ENCODE measurements at regions not wholly inside any gene's neighbourhood (a gene's known extent, or its start where the extent isn't known, plus 50 kb on each side); places are given as distances from the start of the nearest gene placed in this dataset.

DNA sequence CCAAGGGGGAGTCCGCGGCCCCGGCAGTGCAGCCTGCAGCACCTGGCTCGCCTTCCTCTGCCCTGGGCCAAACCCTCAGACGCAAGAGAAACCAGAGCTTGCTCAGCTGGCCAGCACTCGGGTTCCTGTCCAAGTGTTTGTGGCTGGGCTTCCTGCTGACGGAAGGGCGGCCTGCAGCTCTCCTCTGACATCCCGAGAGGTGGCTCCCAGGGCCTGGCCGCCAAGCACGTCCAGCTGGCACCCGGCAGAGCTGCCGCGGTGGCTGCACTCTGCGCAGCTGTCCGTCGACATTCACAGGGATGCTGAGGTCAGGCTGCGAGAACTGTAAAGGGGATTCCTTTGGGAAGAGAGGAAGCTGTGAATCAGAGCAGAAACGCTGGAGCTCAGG, 85.6 kb downstream of the CPN2 start:
- no peaks in the 10 kb centered on the region for H3K9me3 Mint-ChIP-seq
- CTCF ChIA-PET, result no interaction called here
- H3K4me3 Mint-ChIP-seq, result no peak overlapping the region
- peaks cover 14% of the 10 kb centered on the region for H3K4me1 Mint-ChIP-seq
- POLR2A ChIA-PET, result interaction anchor here (0.5 kb wide), 1 partner anchor 162 kb away, joined by 3 read pairs; no protein-coding TSS in a partner anchor
- no peak for TF ChIP-seq CTCF (IDR thresholded peaks at IDR 0.05)
- intact Hi-C loops (cut with micrococcal nuclease), result no loop called here
- ATAC-seq (ENCODE audit: low read depth) (no peak), DNase-seq (no peak)
- H3K36me3 Mint-ChIP-seq (ENCODE audit: low read depth), result no peaks in the 10 kb centered on the region
- H3K27me3 Mint-ChIP-seq, result peaks cover 32% of the 10 kb centered on the region
- no peak overlapping the region for H3K27ac Mint-ChIP-seq

GRCh38 chr3:194265996-194266964, 84.8 kb downstream of the CPN2 start:
- peaks cover 34% of the 10 kb centered on the region for H3K27me3 Mint-ChIP-seq
- no peaks in the 10 kb centered on the region for H3K36me3 Mint-ChIP-seq (ENCODE audit: low read depth)
- no peaks in the 10 kb centered on the region for H3K9me3 Mint-ChIP-seq
- no peak for DNase-seq
- ChIA-PET CTCF (no interaction called here), POLR2A (no interaction called here)
- intact Hi-C loops (cut with micrococcal nuclease), result no loop called here
- ATAC-seq (ENCODE audit: low read depth), result no peak
- no peak for TF ChIP-seq CTCF (IDR thresholded peaks at IDR 0.05)
- H3K4me3 Mint-ChIP-seq, result no peak overlapping the region
- H3K27ac Mint-ChIP-seq, result no peak overlapping the region
- peaks cover 14% of the 10 kb centered on the region for H3K4me1 Mint-ChIP-seq

- intact Hi-C loops (cut with micrococcal nuclease), result no loop called here
- ChIA-PET CTCF (no interaction called here), POLR2A (interaction anchor here (0.7 kb wide), 1 partner anchor 182 kb away, joined by 5 read pairs; no protein-coding TSS in a partner anchor)
- ATAC-seq (ENCODE audit: low read depth) (no peak), DNase-seq (no peak)
- TF ChIP-seq CTCF (IDR thresholded peaks at IDR 0.05), result no peak
- Mint-ChIP-seq H3K36me3 (ENCODE audit: low read depth) (no peaks in the 10 kb centered on the region), H3K27ac (no peak overlapping the region), H3K4me1 (peaks cover 14% of the 10 kb centered on the region), H3K27me3 (peaks cover 40% of the 10 kb centered on the region), H3K9me3 (no peaks in the 10 kb centered on the region), H3K4me3 (no peak overlapping the region)
Measured at GRCh38 chr3:194267744-194268653, 83.1 kb downstream of the CPN2 start.

DNA sequence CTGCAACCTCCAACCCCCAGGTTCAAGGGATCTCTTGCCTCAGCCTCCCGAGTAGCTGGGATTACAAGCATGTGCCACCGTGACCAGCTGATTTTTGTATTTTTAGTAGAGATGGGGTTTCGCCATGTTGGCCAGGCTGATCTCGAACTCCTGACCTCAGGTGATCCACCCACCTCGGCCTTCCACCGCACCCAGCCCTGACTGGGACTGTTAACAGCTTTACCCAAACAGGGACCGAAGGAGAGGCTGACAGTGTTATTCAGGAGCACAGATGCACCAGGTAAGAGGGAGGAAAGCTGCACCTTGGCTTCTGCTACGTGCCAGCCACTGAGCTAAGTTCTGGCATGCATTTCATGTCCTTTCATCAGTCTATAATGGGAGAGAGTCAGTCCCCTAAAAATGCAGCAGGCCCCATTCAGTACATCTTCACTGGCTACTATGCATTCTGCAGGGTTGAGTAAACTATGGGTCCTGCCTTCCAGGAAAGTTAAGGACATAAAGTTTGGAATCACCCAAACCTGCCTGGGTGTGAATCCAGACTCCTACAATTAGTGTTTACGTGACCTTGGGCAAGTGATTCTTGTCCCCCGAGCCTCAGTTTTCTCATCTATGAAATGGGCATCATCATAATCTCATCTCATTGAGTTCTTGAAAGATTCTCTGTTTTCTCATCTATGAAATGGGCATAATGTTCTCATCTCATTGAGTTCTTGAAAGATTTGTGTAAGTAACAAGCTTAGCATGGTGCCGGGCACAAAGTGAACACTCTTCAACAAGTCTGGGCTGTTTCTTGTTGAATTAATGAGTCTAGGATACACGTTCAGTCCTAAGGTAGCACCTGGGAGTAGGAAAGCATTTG, 82.2 kb downstream of the CPN2 start:
- ChIA-PET CTCF (no interaction called here), POLR2A (interaction anchor here (0.6 to 0.7 kb wide), 2 partner anchors 183 to 277 kb away, joined by 5 to 8 read pairs; no protein-coding TSS in a partner anchor)
- TF ChIP-seq CTCF (IDR thresholded peaks at IDR 0.05), result no peak
- Mint-ChIP-seq H3K27me3 (peaks cover 40% of the 10 kb centered on the region), H3K27ac (no peak overlapping the region), H3K4me3 (no peak overlapping the region), H3K36me3 (ENCODE audit: low read depth) (no peaks in the 10 kb centered on the region), H3K9me3 (no peaks in the 10 kb centered on the region), H3K4me1 (peaks cover 14% of the 10 kb centered on the region)
- ATAC-seq (ENCODE audit: low read depth) (no peak), DNase-seq (no peak)
- intact Hi-C loops (cut with micrococcal nuclease), result no loop called here
